HCT116 (cell line): ENCODE measurements at regions not wholly inside any gene's neighbourhood (a gene's known extent, or its start where the extent isn't known, plus 50 kb on each side); places are given as distances from the start of the nearest gene placed in this dataset.

Experiments
- ATAC-seq: fragments of 200-7000 bp; cut with Tn5 transposase; 2 replicates; pipeline ENCODE4 v1.9.1; 2020; ENCODE audit warnings: mild to moderate bottlenecking, moderate library complexity
- BruUV-seq: library from RNA; stranded (reverse); fragments of 400-500 nt; replicated peaks from 2 replicates; lab custom pipeline; 2021; lab: Mats Ljungman, UMichigan
- CTCF ChIA-PET: fragments of 300-600 bp; sonication (Branson Sonifier 250); formaldehyde crosslinking; loops from one replicate; lab custom pipeline; 2021; ENCODE audit warnings: antibody characterized with exemption; lab: Charles Lee
- POLR2A ChIA-PET: fragments of 300-600, 350-600 bp; sonication (Branson Sonifier 250); formaldehyde crosslinking; loops from one replicate; lab custom pipeline; 2021; ENCODE audit warnings: antibody characterized with exemption; lab: Charles Lee
- RAD21 ChIA-PET, 2 experiments: fragments of 300-600 bp; sonication (Branson Sonifier 250); formaldehyde crosslinking; loops; one replicate each; lab custom pipeline; 2023; ENCODE audit warnings: low total read pairs in 2 of 2; ENCODE audit not compliant: uncharacterized antibody in 2 of 2, unreplicated experiment in 2 of 2, low non-redundant PET in 1 of 2; lab: Charles Lee
- DNase-seq: peaks from one replicate; pipeline ENCODE4 v3.0.0-alpha.2; 2010; ENCODE audit warnings: low read depth, low spot score
- H2AFZ ChIP-seq: fragments of 200-600 bp; shearing (Covaris generic), sonication (generic); 2 replicates; pipeline ENCODE4 v1.6.1; 2017; ENCODE audit warnings: low read depth, mixed run types, mixed read lengths, antibody characterized with exemption, low read length; ENCODE audit not compliant: poor library complexity, severe bottlenecking
- H3K27ac ChIP-seq: 2 replicates; pipeline ENCODE4 v1.5.1; 2012; ENCODE audit warnings: low read depth, low read length
- H3K27me3 ChIP-seq: fragments of 200-600 bp; sonication (generic); 2 replicates; pipeline ENCODE4 v1.6.1; 2016; ENCODE audit warnings: mixed run types, low read length, mixed read lengths; ENCODE audit not compliant: insufficient read depth
- H3K36me3 ChIP-seq, 2 experiments: fragments of 200-500 bp in 1 of 2; fragments of 200-600 bp in 1 of 2; sonication (Bioruptor generic) in 1 of 2; sonication (generic) in 1 of 2; 2 replicates each; pipeline versions ENCODE4 v1.5.1 to v1.6.1; 2014 to 2016; ENCODE audit warnings: low read length in 2 of 2, inconsistent platforms in 1 of 2, mixed read lengths in 1 of 2, mixed run types in 1 of 2; ENCODE audit not compliant: insufficient read depth in 2 of 2, control insufficient read depth in 1 of 2
- H3K4me1 ChIP-seq, 2 experiments: fragments of 200-600 bp in 1 of 2; sonication (generic) in 1 of 2; 2 replicates each; pipeline versions ENCODE4 v1.5.1 to v1.6.1; 2012 to 2017; ENCODE audit warnings: low read length in 2 of 2, inconsistent platforms in 1 of 2, mild to moderate bottlenecking in 1 of 2, mixed read lengths in 1 of 2, mixed run types in 1 of 2, moderate library complexity in 1 of 2; ENCODE audit not compliant: insufficient read depth in 2 of 2, control insufficient read depth in 1 of 2
- H3K4me2 ChIP-seq: fragments of 200-600 bp; sonication (generic); 2 replicates; pipeline ENCODE4 v1.6.1; 2017; ENCODE audit warnings: mixed run types, low read length, mixed read lengths
- H3K4me3 ChIP-seq, 2 experiments: fragments of 200-600 bp in 1 of 2; sonication (generic) in 1 of 2; replicated peaks in 1 of 2; 2 replicates each; pipeline ENCODE4 v1.5.1; 2011 to 2016; ENCODE audit warnings: low read length in 2 of 2, control low read depth in 1 of 2, low read depth in 1 of 2, mild to moderate bottlenecking in 1 of 2, mixed read lengths in 1 of 2, mixed run types in 1 of 2
- H3K79me2 ChIP-seq: fragments of 200-600 bp; sonication (generic); 2 replicates; pipeline ENCODE4 v1.6.1; 2017; ENCODE audit warnings: mild to moderate bottlenecking, mixed run types, low read length, moderate library complexity, mixed read lengths; ENCODE audit not compliant: insufficient read depth
- H3K9ac ChIP-seq: fragments of 200-600 bp; sonication (generic); 2 replicates; pipeline ENCODE4 v1.6.1; 2016; ENCODE audit warnings: low read length, mixed read lengths
- H3K9me2 ChIP-seq: fragments of 200-600 bp; sonication (generic), shearing (Covaris generic); 2 replicates; pipeline ENCODE4 v1.6.1; 2017; ENCODE audit warnings: mixed run types, mild to moderate bottlenecking, moderate library complexity; ENCODE audit not compliant: insufficient read depth
- H3K9me3 ChIP-seq, 2 experiments: fragments of 200-500 bp in 1 of 2; fragments of 200-600 bp in 1 of 2; sonication (Bioruptor generic) in 1 of 2; sonication (generic) in 1 of 2; 2 replicates each; pipeline ENCODE4 v1.6.1; 2014 to 2017; ENCODE audit warnings: low read length in 2 of 2, mixed read lengths in 2 of 2, inconsistent platforms in 1 of 2, low read depth in 1 of 2, mild to moderate bottlenecking in 1 of 2, mixed run types in 1 of 2, moderate library complexity in 1 of 2; ENCODE audit not compliant: control insufficient read depth in 1 of 2, insufficient read depth in 1 of 2
- H4K20me1 ChIP-seq: fragments of 200-600 bp; sonication (generic), shearing (Covaris generic); 2 replicates; pipeline ENCODE4 v1.6.1; 2017; ENCODE audit warnings: mixed run types, mild to moderate bottlenecking, moderate library complexity; ENCODE audit not compliant: insufficient read depth
- CBX3 ChIP-seq: IDR thresholded peaks from 2 replicates; pipeline ENCODE4 v1.6.1; 2012; ENCODE audit warnings: low read depth
- CEBPB ChIP-seq: IDR thresholded peaks from 2 replicates; pipeline ENCODE4 v1.6.1; 2012; ENCODE audit warnings: low read depth
- EGR1 ChIP-seq: IDR thresholded peaks from 2 replicates; pipeline ENCODE4 v1.6.1; 2012; ENCODE audit warnings: low read depth
- ELF1 ChIP-seq: IDR thresholded peaks from 2 replicates; pipeline ENCODE4 v1.6.1; 2012; ENCODE audit warnings: low read depth, borderline replicate concordance
- EZH2phosphoT487 ChIP-seq: fragments of 200-600 bp; IDR thresholded peaks from 2 replicates; pipeline ENCODE4 v1.6.1; 2018; ENCODE audit warnings: antibody characterized with exemption, borderline replicate concordance
- FOSL1 ChIP-seq: IDR thresholded peaks from 2 replicates; pipeline ENCODE4 v1.6.1; 2012; ENCODE audit warnings: low read depth
- RAD21 ChIP-seq: IDR thresholded peaks from 2 replicates; pipeline ENCODE4 v1.6.1; 2012; ENCODE audit warnings: low read depth, mild to moderate bottlenecking
- SIN3A ChIP-seq: IDR thresholded peaks from 2 replicates; pipeline ENCODE4 v1.6.1; 2012; ENCODE audit warnings: low read depth
- SRF ChIP-seq: IDR thresholded peaks from 2 replicates; pipeline ENCODE4 v1.6.1; 2012; ENCODE audit warnings: low read depth
- YY1 ChIP-seq: IDR thresholded peaks from 2 replicates; pipeline ENCODE4 v1.6.1; 2011; ENCODE audit warnings: low read length, low read depth, moderate library complexity, mild to moderate bottlenecking; ENCODE audit not compliant: insufficient replicate concordance; ENCODE audit errors: extremely low read depth
- ZNF274 ChIP-seq: fragments of 200-500 bp; sonication (Bioruptor generic); IDR thresholded peaks from 2 replicates; pipeline ENCODE4 v1.6.1; 2014; ENCODE audit warnings: mild to moderate bottlenecking, low read depth, low read length, inconsistent platforms
- intact Hi-C: fragments of 100-400 bp; cut with micrococcal nuclease; formaldehyde crosslinking; loops from 2 replicates; pipeline ENCODE4 v1.10.0; 2022
- TF ChIP-seq, protein P1 (sequence below): IDR thresholded peaks from 2 replicates; pipeline ENCODE4 v1.6.1; 2012; ENCODE audit warnings: low read depth

- Histone ChIP-seq H3K36me3 (no peaks in the 10 kb centered on the region), H4K20me1 (no peaks in the 10 kb centered on the region), H3K9ac (no peak overlapping the region), H3K79me2 (no peaks in the 10 kb centered on the region), H3K4me3 (no peak overlapping the region), H3K4me2 (no peak overlapping the region), H3K9me3 (peaks cover 0 to 4% of the 10 kb centered on the region in 2 experiments; a peak in 1 of 4 replicates), H3K9me2 (no peaks in the 10 kb centered on the region), H3K27ac (no peak overlapping the region), H3K4me1 (no peaks in the 10 kb centered on the region), H3K27me3 (no peaks in the 10 kb centered on the region), H2AFZ (no peak overlapping the region)
- no TSS peak for BruUV-seq
- DNase-seq = no peak
- ATAC-seq = no peak
- CTCF ChIA-PET = no interaction called here
- RAD21 ChIA-PET = no interaction called here
- POLR2A ChIA-PET = no interaction called here
- TF ChIP-seq CEBPB (no peak), SRF (no peak), RAD21 (no peak), FOSL1 (no peak), ELF1 (no peak), EGR1 (no peak), SIN3A (no peak), YY1 (no peak), CBX3 (no peak), ZNF274 (no peak), EZH2phosphoT487 (no peak)
- TF ChIP-seq, protein P1, sequence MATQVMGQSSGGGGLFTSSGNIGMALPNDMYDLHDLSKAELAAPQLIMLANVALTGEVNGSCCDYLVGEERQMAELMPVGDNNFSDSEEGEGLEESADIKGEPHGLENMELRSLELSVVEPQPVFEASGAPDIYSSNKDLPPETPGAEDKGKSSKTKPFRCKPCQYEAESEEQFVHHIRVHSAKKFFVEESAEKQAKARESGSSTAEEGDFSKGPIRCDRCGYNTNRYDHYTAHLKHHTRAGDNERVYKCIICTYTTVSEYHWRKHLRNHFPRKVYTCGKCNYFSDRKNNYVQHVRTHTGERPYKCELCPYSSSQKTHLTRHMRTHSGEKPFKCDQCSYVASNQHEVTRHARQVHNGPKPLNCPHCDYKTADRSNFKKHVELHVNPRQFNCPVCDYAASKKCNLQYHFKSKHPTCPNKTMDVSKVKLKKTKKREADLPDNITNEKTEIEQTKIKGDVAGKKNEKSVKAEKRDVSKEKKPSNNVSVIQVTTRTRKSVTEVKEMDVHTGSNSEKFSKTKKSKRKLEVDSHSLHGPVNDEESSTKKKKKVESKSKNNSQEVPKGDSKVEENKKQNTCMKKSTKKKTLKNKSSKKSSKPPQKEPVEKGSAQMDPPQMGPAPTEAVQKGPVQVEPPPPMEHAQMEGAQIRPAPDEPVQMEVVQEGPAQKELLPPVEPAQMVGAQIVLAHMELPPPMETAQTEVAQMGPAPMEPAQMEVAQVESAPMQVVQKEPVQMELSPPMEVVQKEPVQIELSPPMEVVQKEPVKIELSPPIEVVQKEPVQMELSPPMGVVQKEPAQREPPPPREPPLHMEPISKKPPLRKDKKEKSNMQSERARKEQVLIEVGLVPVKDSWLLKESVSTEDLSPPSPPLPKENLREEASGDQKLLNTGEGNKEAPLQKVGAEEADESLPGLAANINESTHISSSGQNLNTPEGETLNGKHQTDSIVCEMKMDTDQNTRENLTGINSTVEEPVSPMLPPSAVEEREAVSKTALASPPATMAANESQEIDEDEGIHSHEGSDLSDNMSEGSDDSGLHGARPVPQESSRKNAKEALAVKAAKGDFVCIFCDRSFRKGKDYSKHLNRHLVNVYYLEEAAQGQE = no peak
- intact Hi-C loops = no loop called here
Measured at GRCh38 chr3:35992041-35992440, 352.7 kb downstream of the ARPP21 start.
